ENCODE measurements at regions not wholly inside any gene's neighbourhood (a gene's known extent, or its start where the extent isn't known, plus 50 kb on each side); places are given as distances from the start of the nearest gene placed in this dataset.

GRCh38 chr20:51162015-51162414, 139.1 kb upstream of the KCNG1 start:
- no peak overlapping the region for H3K27ac ChIP-seq
- TF ChIP-seq CTCF (conservative IDR thresholded peaks at IDR 0.05), result no peak

- H3K27ac ChIP-seq, result no peak overlapping the region
- TF ChIP-seq CTCF (conservative IDR thresholded peaks at IDR 0.05), result no peak
These were observed 137.9 kb upstream of the KCNG1 start for GRCh38 chr20:51160821-51161220.

GRCh38 chr20:51159981-51160380, 137.1 kb upstream of the KCNG1 start:
- no peak for TF ChIP-seq CTCF (conservative IDR thresholded peaks at IDR 0.05)
- no peak overlapping the region for H3K27ac ChIP-seq

GRCh38 chr20:51159303-51159702, 136.4 kb upstream of the KCNG1 start:
- H3K27ac ChIP-seq, result no peak overlapping the region
- no peak for TF ChIP-seq CTCF (conservative IDR thresholded peaks at IDR 0.05)

GRCh38 chr20:51158226-51158625, 135.3 kb upstream of the KCNG1 start:
- TF ChIP-seq CTCF (conservative IDR thresholded peaks at IDR 0.05), result no peak
- H3K27ac ChIP-seq, result no peak overlapping the region

GRCh38 chr20:51156041-51156982, 133.4 kb upstream of the KCNG1 start:
- TF ChIP-seq CTCF (conservative IDR thresholded peaks at IDR 0.05), result no peak
- H3K27ac ChIP-seq, result no peak overlapping the region

GRCh38 chr20:51154708-51155690, 132.1 kb upstream of the KCNG1 start:
- no peak overlapping the region for H3K27ac ChIP-seq
- no peak for TF ChIP-seq CTCF (conservative IDR thresholded peaks at IDR 0.05)

Data from VCaP (cell line).